ENCODE measurements at regions not wholly inside any gene's neighbourhood (a gene's known extent, or its start where the extent isn't known, plus 50 kb on each side); places are given as distances from the start of the nearest gene placed in this dataset.

DNA sequence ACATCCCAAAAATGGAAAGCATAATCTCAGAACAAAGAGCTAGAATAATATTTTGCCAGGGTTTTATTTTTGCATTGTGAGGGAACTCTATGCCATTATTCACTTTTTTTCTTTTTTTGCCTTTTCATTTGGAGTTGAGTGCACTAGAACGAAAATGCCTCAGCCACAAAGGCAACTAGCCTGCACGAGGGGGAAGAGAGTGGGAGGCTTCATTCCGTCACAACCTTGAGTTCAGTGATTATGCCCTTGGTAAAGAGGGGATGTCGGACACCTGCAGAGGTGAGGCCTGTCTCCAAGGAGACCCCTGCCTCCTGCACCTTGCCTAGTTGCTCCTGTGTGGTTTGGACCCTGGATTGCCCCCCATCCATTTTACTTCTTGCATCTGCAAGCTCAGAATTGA is 232.7 kb downstream of the TEX36 start:
- H3K4me3 ChIP-seq = no peak overlapping the region
- intact Hi-C loops (cut with DNase I) = no loop called here
- no peaks in the 10 kb centered on the region for H3K4me1 ChIP-seq
- no peaks in the 10 kb centered on the region for H3K9me3 ChIP-seq
- no peaks in the 10 kb centered on the region for H3K36me3 ChIP-seq
- H3K27ac ChIP-seq = no peak overlapping the region
- DNase-seq (no peak), ATAC-seq (no peak)
- 78 to 82% methylated on average over 4 of the region's 4 CpGs for WGBS, 2 donors
- TF ChIP-seq, protein P1, sequence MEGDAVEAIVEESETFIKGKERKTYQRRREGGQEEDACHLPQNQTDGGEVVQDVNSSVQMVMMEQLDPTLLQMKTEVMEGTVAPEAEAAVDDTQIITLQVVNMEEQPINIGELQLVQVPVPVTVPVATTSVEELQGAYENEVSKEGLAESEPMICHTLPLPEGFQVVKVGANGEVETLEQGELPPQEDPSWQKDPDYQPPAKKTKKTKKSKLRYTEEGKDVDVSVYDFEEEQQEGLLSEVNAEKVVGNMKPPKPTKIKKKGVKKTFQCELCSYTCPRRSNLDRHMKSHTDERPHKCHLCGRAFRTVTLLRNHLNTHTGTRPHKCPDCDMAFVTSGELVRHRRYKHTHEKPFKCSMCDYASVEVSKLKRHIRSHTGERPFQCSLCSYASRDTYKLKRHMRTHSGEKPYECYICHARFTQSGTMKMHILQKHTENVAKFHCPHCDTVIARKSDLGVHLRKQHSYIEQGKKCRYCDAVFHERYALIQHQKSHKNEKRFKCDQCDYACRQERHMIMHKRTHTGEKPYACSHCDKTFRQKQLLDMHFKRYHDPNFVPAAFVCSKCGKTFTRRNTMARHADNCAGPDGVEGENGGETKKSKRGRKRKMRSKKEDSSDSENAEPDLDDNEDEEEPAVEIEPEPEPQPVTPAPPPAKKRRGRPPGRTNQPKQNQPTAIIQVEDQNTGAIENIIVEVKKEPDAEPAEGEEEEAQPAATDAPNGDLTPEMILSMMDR (IDR thresholded peaks at IDR 0.05) = no peak
- peaks cover 0 to 34% (median 15%) of the 10 kb centered on the region in 7 donors for H3K27me3 ChIP-seq

DNA sequence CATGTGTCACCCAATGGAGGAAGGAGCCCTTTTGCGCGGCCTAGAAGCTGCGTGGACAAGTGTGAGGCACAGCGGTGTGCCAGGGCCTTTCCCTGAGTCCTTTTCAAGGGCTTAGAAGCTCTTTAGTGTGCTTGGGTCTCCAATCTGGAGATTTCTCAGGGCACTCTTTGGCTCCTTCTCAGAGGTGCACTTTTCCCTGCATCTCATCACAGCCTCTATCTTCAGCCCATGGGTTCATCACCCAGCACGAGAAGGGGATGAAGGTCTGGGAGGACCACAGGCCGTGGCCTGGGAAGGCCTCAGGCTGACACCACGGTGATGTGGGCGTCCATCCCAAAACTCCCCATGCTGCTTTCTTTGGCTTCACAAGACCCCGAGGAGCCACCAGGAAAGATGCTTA is 233.4 kb downstream of the TEX36 start:
- DNase-seq = no peak
- TF ChIP-seq, protein P1 (IDR thresholded peaks at IDR 0.05) = no peak
- peaks cover 0 to 28% (median 8%) of the 10 kb centered on the region in 7 donors for H3K27me3 ChIP-seq
- intact Hi-C loops (cut with DNase I) = no loop called here
- 85 to 91% methylated on average over 9 of the region's 9 CpGs for WGBS, 2 donors
- no peak overlapping the region for H3K4me3 ChIP-seq
- no peaks in the 10 kb centered on the region for H3K9me3 ChIP-seq
- H3K4me1 ChIP-seq = no peaks in the 10 kb centered on the region
- no peak overlapping the region for H3K27ac ChIP-seq
- no peak for ATAC-seq
- H3K36me3 ChIP-seq = no peaks in the 10 kb centered on the region

- Histone ChIP-seq H3K9me3 (no peaks in the 10 kb centered on the region), H3K4me1 (no peaks in the 10 kb centered on the region), H3K27ac (no peak overlapping the region), H3K4me3 (no peak overlapping the region), H3K27me3 (peaks cover 0 to 19% (median 0%) of the 10 kb centered on the region in 7 donors), H3K36me3 (no peaks in the 10 kb centered on the region)
- 8 to 13% methylated on average over 5 of the region's 5 CpGs for WGBS, 2 donors
- ATAC-seq (no peak), DNase-seq (no peak)
- TF ChIP-seq, protein P1 (IDR thresholded peaks at IDR 0.05) = peak in 7 of 9 donors; percentile 7 to 38 (median 25)
- intact Hi-C loops (cut with DNase I) = no loop called here
These were observed 234.4 kb downstream of the TEX36 start for GRCh38 chr10:125448596-125448995.

DNA sequence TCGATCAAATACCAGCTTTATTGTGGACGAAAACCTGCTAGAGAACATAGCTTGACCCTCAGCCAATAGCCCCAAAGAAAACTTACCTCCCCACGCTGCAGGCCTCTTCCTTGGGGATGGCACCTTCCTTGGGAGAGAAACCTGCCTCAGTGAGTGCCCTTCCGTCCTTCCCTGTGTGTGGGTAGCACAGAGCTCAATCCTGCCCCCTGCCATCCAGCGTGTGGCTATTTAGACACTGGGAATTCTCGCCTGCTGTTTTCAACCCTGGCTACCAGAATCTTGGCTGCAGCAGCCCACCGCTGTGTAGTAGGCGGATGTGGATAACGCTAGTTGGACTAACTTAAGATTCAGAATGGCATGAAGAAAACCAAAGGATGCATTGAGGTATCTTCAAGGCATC is 238.2 kb downstream of the TEX36 start:
- intact Hi-C loops (cut with DNase I) = no loop called here
- Histone ChIP-seq H3K9me3 (no peaks in the 10 kb centered on the region), H3K4me3 (no peak overlapping the region), H3K4me1 (no peaks in the 10 kb centered on the region), H3K36me3 (no peaks in the 10 kb centered on the region), H3K27me3 (peaks cover 0 to 10% (median 0%) of the 10 kb centered on the region in 7 donors), H3K27ac (no peak overlapping the region)
- DNase-seq (no peak), ATAC-seq (no peak)
- WGBS, 2 donors = 75 to 82% methylated on average over 9 of the region's 9 CpGs
- TF ChIP-seq, protein P1 (IDR thresholded peaks at IDR 0.05) = no peak
